ENCODE measurements at regions not wholly inside any gene's neighbourhood (a gene's known extent, or its start where the extent isn't known, plus 50 kb on each side); places are given as distances from the start of the nearest gene placed in this dataset.

GRCh38 chr3:177308286-177308685, 111.0 kb upstream of the TBL1XR1 start:
- TF ChIP-seq CTCF (IDR thresholded peaks at IDR 0.05), result no peak
- TF ChIP-seq EP300 (IDR thresholded peaks at IDR 0.05), result no peak
- no peak for TF ChIP-seq POLR2A (IDR thresholded peaks at IDR 0.05; ENCODE audit: low read depth)
- no peak for TF ChIP-seq POLR2AphosphoS5 (IDR thresholded peaks at IDR 0.05)
